AG09319 (cell line): ENCODE measurements at regions not wholly inside any gene's neighbourhood (a gene's known extent, or its start where the extent isn't known, plus 50 kb on each side); places are given as distances from the start of the nearest gene placed in this dataset.
"Not testable (repeated sequence)": the region's sequence is repeated elsewhere in the genome, so short reads cannot be mapped to it uniquely, and the experiment has no call there.

Source experiments
- DNase-seq: peaks from one replicate; pipeline ENCODE4 v3.0.0-alpha.2; 2010; ENCODE audit warnings: low read depth; ENCODE audit errors: extremely low read depth
- TF ChIP-seq, protein P1 (sequence below): IDR thresholded peaks from 2 replicates; pipeline ENCODE4 v1.5.1; 2011; ENCODE audit warnings: low read depth, mild to moderate bottlenecking, inconsistent platforms, low read length, moderate library complexity

DNA sequence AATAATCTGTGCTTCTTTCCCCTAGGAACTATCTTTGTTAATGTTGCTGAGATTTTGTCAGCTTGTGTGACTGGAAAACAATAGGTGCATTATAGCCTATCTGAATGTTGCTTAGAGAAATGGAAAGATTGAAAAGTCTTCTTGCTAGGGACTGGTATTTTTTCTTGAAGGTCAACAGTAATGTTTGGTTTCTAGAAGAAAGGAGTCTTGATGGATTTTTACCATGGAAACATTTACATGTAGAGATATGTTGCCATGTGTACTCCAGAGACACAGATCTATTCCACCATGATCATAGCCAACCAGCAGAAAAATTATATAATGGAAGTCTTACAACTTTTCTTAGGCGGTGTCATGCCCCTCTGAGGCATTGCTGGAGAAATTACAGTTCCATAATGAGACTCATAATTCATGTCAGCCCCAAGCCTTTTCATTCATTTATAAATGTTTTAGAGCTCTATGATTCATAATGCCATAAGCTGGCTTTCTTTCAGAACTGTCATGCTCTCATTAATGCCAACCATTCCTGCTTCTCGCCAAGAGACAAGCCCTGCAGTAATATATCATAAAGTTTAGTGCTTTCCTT lies 175.1 kb upstream of the PTPRZ1 start:
- no peak for DNase-seq

GRCh38 chr7:121696954-121697353 lies 176.0 kb upstream of the PTPRZ1 start:
- no peak for DNase-seq
- TF ChIP-seq, protein P1, sequence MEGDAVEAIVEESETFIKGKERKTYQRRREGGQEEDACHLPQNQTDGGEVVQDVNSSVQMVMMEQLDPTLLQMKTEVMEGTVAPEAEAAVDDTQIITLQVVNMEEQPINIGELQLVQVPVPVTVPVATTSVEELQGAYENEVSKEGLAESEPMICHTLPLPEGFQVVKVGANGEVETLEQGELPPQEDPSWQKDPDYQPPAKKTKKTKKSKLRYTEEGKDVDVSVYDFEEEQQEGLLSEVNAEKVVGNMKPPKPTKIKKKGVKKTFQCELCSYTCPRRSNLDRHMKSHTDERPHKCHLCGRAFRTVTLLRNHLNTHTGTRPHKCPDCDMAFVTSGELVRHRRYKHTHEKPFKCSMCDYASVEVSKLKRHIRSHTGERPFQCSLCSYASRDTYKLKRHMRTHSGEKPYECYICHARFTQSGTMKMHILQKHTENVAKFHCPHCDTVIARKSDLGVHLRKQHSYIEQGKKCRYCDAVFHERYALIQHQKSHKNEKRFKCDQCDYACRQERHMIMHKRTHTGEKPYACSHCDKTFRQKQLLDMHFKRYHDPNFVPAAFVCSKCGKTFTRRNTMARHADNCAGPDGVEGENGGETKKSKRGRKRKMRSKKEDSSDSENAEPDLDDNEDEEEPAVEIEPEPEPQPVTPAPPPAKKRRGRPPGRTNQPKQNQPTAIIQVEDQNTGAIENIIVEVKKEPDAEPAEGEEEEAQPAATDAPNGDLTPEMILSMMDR = no peak

More for the DNA sequence above, 175.1 kb upstream of the PTPRZ1 start:
- TF ChIP-seq, protein P1 = no peak

DNA sequence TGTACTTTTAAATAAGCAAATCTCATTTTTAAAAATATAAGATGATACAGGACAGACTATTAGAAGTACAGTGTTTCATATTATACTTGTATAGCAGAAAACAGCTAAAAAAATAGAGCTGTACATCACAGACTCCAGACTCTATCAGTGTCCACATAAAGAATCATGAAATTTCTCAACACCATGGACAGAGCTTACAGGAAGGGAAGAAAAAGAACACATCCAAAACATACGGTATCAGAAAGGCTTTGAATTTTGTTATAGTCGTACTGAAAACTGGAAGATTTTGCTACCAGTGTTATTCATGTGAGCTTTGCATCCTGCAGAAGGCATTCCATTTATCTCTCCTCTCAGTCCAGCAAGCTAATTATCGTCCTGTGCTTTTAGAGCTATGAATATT lies 183.2 kb upstream of the PTPRZ1 start:
- no peak for DNase-seq

GRCh38 chr7:121681700-121682099 lies 191.3 kb upstream of the PTPRZ1 start:
- TF ChIP-seq, protein P1 = no peak
- no peak for DNase-seq

More for the DNA sequence above, 183.2 kb upstream of the PTPRZ1 start:
- TF ChIP-seq, protein P1 = no peak

GRCh38 chr7:121676168-121676567 lies 196.8 kb upstream of the PTPRZ1 start:
- TF ChIP-seq, protein P1 = no peak
- no peak for DNase-seq

DNA sequence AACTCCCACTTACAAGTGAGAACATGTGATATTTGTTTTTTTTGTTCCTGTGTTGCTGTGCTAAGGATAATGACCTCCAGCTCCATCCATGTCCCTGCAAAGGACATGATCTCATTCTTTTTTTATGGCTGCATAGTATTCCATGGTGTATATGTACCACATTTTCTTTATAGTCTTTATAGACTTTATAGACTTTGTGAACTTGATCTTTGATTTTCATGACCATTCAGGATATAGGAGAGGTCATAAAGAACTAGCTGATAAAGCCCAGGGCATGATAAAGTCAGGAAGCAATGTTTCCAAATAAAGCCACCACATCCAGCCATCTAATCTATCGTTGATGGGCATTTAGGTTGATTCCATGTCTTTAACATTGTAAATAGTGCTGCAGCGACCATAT lies 198.5 kb upstream of the PTPRZ1 start:
- DNase-seq = not testable (repeated sequence)

DNA sequence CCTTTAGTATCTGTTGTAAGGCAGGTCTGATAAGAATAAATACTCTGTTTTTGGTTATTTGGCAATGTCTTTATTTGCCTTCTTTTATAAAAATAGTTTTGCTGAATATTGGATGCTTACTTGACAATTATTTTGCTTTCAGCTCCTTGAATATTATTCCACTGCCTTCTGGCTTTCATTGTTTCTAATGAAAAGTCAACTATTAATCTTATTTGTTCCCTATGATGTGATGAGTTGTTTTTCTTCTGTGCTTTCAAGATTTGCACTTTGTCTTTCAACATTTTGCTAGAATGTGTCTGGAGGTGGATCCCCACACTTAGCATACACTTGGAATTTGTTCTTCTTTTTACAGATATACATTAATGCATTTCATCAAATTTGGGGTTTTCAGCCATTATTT lies 203.8 kb upstream of the PTPRZ1 start:
- no peak for DNase-seq
- TF ChIP-seq, protein P1 = no peak

DNA sequence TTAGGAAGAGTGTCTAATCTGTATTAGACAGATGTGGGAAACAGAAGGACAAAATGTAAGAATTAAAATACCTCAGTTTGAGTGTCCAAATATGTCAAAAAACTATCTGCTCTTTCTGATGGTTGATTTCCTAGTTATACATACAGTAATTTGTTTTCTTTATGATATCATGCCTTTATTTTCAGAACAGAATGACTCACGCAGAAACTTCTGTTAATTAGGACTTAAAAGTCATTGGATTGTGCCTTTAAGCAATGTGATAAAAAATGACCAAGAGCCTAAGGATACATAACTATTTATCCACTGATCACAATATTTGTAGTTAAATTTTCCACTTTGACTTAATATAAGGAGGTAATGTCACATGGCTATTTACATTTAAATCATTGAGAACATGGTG lies 206.7 kb upstream of the PTPRZ1 start:
- TF ChIP-seq, protein P1 = no peak
- no peak for DNase-seq
